ENCODE measurements at regions not wholly inside any gene's neighbourhood (a gene's known extent, or its start where the extent isn't known, plus 50 kb on each side); places are given as distances from the start of the nearest gene placed in this dataset.

DNA sequence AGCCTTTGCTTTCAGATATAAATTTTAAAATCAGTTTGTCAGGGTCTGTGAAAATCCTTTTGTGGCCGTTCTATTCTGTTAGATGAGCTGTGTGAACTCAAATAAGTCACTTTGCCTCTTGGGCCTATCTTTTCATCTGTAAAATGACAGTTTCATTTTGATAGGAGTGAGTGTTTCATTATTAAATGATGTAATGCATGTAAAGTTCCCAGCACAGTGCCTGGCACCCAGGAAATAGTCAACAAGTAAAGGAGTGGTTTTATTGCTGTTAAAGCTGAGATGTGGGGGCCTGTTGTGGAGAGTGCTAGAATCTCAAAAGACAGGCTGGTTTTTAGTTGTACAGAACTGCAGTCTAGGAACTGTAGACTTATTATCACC is 394.5 kb upstream of the CFAP20DC start (continued):
- TF ChIP-seq, protein P1, sequence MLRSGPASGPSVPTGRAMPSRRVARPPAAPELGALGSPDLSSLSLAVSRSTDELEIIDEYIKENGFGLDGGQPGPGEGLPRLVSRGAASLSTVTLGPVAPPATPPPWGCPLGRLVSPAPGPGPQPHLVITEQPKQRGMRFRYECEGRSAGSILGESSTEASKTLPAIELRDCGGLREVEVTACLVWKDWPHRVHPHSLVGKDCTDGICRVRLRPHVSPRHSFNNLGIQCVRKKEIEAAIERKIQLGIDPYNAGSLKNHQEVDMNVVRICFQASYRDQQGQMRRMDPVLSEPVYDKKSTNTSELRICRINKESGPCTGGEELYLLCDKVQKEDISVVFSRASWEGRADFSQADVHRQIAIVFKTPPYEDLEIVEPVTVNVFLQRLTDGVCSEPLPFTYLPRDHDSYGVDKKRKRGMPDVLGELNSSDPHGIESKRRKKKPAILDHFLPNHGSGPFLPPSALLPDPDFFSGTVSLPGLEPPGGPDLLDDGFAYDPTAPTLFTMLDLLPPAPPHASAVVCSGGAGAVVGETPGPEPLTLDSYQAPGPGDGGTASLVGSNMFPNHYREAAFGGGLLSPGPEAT (IDR thresholded peaks at IDR 0.05; ENCODE audit: low read depth): no peak
- TF ChIP-seq EZH2 (IDR thresholded peaks at IDR 0.05; ENCODE audit: borderline replicate concordance, control insufficient read depth, low read depth, low read length) (no peak), RCOR1 (conservative IDR thresholded peaks at IDR 0.05; ENCODE audit: low read depth, low read length) (no peak), RUNX3 (IDR thresholded peaks at IDR 0.05; ENCODE audit: low read length) (0 out of 2 replicates have a peak, but pooled peaks have one; percentile 13), STAT1 (conservative IDR thresholded peaks at IDR 0.05) (no peak), FOS (IDR thresholded peaks at IDR 0.05; ENCODE audit: borderline replicate concordance, extremely low read depth, insufficient read length) (no peak), IKZF2 (IDR thresholded peaks at IDR 0.05) (0 out of 4 replicates have a peak, but pooled peaks have one; percentile 16 to 24), NFYB (IDR thresholded peaks at IDR 0.05; ENCODE audit: insufficient read depth, low read depth, low read length) (no peak), USF2 (IDR thresholded peaks at IDR 0.05; ENCODE audit: borderline replicate concordance, low read depth, low read length) (no peak), CREB1 (IDR thresholded peaks at IDR 0.05; ENCODE audit: low read depth) (no peak), NR2F1 (conservative IDR thresholded peaks at IDR 0.05) (no peak), STAT3 (IDR thresholded peaks at IDR 0.05; ENCODE audit: low read depth, low read length) (no peak)
- TF ChIP-seq, protein P2, sequence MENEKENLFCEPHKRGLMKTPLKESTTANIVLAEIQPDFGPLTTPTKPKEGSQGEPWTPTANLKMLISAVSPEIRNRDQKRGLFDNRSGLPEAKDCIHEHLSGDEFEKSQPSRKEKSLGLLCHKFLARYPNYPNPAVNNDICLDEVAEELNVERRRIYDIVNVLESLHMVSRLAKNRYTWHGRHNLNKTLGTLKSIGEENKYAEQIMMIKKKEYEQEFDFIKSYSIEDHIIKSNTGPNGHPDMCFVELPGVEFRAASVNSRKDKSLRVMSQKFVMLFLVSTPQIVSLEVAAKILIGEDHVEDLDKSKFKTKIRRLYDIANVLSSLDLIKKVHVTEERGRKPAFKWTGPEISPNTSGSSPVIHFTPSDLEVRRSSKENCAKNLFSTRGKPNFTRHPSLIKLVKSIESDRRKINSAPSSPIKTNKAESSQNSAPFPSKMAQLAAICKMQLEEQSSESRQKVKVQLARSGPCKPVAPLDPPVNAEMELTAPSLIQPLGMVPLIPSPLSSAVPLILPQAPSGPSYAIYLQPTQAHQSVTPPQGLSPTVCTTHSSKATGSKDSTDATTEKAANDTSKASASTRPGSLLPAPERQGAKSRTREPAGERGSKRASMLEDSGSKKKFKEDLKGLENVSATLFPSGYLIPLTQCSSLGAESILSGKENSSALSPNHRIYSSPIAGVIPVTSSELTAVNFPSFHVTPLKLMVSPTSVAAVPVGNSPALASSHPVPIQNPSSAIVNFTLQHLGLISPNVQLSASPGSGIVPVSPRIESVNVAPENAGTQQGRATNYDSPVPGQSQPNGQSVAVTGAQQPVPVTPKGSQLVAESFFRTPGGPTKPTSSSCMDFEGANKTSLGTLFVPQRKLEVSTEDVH (IDR thresholded peaks at IDR 0.05; ENCODE audit: low read depth, partially characterized antibody): no peak
- TF ChIP-seq, protein P3, sequence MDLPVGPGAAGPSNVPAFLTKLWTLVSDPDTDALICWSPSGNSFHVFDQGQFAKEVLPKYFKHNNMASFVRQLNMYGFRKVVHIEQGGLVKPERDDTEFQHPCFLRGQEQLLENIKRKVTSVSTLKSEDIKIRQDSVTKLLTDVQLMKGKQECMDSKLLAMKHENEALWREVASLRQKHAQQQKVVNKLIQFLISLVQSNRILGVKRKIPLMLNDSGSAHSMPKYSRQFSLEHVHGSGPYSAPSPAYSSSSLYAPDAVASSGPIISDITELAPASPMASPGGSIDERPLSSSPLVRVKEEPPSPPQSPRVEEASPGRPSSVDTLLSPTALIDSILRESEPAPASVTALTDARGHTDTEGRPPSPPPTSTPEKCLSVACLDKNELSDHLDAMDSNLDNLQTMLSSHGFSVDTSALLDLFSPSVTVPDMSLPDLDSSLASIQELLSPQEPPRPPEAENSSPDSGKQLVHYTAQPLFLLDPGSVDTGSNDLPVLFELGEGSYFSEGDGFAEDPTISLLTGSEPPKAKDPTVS (IDR thresholded peaks at IDR 0.05; ENCODE audit: low read depth, low read length): no peak
- TF ChIP-seq, protein P4, sequence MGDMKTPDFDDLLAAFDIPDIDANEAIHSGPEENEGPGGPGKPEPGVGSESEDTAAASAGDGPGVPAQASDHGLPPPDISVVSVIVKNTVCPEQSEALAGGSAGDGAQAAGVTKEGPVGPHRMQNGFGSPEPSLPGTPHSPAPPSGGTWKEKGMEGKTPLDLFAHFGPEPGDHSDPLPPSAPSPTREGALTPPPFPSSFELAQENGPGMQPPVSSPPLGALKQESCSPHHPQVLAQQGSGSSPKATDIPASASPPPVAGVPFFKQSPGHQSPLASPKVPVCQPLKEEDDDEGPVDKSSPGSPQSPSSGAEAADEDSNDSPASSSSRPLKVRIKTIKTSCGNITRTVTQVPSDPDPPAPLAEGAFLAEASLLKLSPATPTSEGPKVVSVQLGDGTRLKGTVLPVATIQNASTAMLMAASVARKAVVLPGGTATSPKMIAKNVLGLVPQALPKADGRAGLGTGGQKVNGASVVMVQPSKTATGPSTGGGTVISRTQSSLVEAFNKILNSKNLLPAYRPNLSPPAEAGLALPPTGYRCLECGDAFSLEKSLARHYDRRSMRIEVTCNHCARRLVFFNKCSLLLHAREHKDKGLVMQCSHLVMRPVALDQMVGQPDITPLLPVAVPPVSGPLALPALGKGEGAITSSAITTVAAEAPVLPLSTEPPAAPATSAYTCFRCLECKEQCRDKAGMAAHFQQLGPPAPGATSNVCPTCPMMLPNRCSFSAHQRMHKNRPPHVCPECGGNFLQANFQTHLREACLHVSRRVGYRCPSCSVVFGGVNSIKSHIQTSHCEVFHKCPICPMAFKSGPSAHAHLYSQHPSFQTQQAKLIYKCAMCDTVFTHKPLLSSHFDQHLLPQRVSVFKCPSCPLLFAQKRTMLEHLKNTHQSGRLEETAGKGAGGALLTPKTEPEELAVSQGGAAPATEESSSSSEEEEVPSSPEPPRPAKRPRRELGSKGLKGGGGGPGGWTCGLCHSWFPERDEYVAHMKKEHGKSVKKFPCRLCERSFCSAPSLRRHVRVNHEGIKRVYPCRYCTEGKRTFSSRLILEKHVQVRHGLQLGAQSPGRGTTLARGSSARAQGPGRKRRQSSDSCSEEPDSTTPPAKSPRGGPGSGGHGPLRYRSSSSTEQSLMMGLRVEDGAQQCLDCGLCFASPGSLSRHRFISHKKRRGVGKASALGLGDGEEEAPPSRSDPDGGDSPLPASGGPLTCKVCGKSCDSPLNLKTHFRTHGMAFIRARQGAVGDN (IDR thresholded peaks at IDR 0.05): peak; percentile 21; the same call in 1 of the 2 replicates
- TF ChIP-seq, protein P5, sequence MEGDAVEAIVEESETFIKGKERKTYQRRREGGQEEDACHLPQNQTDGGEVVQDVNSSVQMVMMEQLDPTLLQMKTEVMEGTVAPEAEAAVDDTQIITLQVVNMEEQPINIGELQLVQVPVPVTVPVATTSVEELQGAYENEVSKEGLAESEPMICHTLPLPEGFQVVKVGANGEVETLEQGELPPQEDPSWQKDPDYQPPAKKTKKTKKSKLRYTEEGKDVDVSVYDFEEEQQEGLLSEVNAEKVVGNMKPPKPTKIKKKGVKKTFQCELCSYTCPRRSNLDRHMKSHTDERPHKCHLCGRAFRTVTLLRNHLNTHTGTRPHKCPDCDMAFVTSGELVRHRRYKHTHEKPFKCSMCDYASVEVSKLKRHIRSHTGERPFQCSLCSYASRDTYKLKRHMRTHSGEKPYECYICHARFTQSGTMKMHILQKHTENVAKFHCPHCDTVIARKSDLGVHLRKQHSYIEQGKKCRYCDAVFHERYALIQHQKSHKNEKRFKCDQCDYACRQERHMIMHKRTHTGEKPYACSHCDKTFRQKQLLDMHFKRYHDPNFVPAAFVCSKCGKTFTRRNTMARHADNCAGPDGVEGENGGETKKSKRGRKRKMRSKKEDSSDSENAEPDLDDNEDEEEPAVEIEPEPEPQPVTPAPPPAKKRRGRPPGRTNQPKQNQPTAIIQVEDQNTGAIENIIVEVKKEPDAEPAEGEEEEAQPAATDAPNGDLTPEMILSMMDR (IDR thresholded peaks at IDR 0.05 in 2 of 3, conservative IDR thresholded peaks at IDR 0.05 in 1 of 3; ENCODE audit: control insufficient read depth in 2 of 3, extremely low read depth in 1 of 3, insufficient read depth in 1 of 3, low read depth in 3 of 3, low read length in 3 of 3): no peak
